HK-2 (cell line): ENCODE measurements at regions not wholly inside any gene's neighbourhood (a gene's known extent, or its start where the extent isn't known, plus 50 kb on each side); places are given as distances from the start of the nearest gene placed in this dataset.
"Not testable (repeated sequence)": the region's sequence is repeated elsewhere in the genome, so short reads cannot be mapped to it uniquely, and the experiment has no call there.

ENCODE experiments used
- DNase-seq: peaks from one replicate; pipeline ENCODE4 v3.0.0-alpha.2; 2018; ENCODE audit not compliant: unreplicated experiment

DNA sequence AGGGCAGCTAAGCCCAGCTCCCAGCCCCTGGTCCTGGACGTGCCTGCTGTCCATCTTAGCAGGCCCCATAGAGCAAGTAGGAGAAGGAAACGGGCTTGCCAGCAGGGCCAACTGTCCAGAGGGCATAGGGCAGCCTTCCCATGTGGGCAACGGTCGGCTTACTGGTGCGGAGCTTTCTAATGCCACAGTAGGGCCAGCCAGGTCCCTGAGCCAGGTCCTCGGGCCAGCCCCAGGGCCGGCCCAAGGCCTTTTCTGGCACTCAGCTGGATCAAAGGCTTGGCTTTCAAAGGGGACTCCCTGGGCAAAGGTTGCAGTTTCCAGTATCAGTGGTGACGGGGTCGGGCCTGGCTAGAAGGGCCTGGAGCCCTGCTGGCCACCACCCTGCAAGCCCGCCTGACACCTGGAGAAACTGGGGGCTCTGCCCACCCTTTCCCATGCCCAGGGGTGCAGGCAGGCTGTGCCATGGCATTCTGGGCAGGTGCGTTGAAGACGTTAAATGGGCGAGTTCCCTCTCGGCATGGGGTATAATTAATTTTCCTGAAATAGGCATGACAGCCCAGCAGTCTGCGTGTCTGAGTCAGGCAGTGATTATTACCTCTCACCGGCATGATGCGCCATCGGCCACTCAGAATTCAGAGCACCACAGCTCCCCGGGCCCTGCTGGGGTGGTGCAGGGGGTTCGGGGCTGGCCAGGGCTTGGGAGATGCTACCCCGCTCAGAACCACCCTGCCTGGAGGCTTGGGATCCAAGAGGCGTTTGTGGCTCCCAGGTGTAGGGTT, 4387.3 kb upstream of the TPTE start:
- DNase-seq = not testable (repeated sequence)

DNA sequence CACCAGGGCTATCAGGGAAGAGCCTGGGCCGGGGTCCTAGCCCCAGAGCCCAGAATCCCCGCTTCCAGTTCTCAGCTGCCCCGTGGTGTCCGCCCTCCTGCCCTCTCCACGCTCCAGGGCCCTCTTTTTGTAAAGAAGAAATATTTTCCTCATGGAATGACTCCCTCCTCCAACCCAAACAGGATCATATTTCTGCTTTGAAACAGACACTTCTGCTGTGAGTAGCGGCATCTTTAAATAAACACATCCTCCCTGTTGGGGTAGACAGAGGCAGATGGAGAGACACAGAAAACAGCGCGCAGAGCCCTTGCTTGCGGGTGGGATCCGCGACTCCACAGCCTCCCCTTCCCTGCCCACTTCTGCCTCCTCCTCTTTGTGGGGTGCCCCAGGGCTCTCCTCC, 4384.7 kb upstream of the TPTE start:
- DNase-seq = not testable (repeated sequence)

DNA sequence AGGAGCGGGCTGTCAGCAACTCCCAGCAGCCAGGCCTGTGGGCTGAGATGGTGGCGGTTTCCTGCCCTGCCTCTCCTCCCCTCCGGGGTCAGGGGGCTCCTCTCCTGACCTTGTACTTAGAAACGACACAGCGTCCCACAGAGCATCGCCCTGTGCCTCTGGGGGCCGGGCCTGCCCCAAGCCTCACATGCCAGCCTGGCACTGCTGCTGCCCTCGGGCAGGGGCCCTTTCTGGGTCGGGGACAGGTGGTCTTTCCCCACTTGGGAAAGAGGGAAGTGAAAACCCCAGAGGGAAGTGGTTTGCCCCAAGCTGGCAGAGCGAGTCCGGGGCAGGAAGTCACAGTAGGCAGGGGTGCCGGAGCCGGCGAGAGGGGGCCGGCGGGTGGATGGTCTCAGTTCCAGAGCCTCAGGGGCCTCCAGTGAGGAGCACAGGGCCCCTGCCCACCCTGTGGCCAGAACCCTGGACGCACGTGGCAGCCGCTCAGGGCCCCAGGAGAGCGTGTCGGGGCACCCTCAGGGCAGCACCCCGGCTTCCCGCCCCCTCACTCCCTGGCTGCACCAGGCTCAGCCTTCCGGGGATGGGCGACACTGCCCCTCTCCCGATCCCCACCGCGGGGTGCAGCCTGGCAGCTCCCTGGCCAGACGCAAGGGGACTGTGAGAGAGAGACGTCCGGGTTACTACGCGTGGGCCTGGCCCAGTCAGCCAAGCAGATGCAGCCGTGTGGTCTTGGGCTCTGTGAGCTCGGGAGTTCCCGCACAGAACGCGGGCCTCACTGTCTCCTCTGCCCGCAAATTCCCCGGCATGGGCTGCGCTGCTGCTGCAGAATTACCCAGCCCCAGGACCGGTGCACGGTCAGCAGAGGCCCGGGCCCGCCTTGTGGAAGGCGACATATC, 4382.9 kb upstream of the TPTE start:
- DNase-seq = not testable (repeated sequence)

DNA sequence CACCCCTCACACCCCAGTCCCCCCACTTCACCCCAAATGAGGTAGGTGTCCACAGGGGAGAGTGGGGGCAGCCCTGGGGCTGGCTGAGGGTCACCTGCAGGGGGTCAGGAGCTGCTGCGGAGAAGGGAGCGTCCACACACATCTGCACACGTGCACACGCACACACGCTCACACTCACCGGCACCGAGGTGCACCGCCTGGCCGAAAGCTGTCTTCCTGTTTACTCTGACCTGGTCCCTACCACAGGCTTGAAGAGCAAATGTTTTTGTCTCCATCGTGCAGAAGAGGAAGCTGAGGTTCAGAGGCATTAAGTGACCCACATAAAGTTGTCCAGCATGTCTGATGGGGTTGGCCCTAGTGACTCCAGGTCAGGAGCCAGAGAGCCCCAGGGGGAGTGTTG, 4382.1 kb upstream of the TPTE start:
- not testable (repeated sequence) for DNase-seq

DNA sequence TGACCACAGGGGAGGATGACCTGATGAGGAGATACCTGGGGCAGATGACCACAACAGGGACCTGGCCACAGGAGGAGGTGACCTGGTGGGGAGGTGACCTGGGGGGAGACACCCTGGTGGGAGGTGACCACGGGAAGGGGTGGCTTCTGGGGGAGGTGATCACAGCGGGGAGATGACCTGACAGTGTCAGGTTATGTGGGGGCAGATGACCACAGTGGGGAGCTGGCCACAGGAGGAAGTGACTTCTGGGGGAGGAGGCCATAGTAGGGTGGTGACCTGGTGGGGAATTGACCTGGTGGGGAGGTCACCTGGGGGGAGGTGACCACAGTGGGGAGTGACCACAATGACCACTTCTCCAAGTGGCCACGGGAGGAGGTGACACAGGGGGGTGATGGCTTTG, 4381.5 kb upstream of the TPTE start:
- not testable (repeated sequence) for DNase-seq

DNA sequence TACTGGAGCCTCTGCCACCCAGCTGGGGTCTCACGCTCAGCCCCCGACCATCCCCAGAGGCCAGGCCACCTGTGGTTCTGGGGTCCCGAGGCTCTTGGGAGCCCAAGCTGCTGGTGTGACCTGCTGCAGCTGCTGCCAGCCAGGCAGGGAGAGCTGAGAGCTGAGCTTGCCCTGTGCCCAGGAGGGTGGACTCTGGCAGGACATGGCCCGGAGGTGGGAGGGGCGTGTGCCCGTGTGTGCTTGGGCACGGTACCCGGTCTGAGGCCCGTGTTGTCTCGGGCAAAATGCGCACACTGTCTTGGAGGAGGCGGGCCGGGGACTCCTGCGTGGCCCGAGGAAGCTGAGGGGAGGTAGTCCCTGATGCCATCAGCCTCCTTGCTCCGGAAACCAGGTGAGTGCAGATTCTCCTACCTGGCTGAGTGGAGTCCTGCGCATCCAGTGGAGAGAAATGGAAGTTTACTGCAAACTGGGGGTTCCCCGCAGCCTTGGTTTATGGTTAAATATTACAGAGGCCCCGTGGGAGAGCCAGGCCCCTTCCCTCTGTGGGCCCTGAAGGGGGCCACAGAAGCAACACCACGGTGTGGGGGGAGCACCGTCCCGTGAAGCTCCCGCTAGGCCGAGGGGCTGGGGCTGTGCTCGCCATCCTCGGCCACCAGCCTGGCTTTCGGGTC, 4380.8 kb upstream of the TPTE start:
- not testable (repeated sequence) for DNase-seq

DNA sequence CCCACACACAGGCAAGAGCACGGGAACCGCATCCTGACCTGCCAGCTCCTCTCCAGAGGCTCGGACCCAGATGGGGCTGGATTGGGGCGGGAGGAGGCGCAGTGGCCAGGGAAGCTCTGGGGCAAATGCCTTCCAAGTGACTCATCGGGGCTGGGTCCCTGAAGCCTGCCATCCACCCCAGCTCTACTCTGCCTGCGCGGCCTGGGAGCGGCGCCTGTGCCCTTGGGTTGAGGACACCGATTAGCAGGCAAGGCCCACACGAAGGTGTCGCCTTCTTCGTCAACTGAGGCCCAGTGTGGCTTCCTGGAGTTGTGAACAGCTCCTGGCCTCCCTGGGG, 4380.3 kb upstream of the TPTE start:
- DNase-seq = not testable (repeated sequence)

DNA sequence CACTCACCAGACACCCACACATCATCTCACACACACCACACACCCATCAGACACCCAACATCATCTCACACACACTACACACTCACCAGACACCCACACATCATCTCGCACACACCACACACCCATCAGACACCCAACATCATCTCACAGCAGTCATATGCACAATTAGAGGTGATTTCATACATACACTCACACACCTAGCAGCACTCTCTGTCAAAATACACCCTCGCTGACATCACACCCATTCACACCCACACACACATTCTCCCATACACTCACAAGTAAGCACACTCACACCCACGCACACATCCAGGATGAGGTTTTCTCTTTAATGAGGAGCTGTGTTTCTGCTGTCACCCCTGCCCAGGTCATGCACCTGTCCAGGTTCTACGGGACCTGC, 4368.2 kb upstream of the TPTE start:
- not testable (repeated sequence) for DNase-seq

DNA sequence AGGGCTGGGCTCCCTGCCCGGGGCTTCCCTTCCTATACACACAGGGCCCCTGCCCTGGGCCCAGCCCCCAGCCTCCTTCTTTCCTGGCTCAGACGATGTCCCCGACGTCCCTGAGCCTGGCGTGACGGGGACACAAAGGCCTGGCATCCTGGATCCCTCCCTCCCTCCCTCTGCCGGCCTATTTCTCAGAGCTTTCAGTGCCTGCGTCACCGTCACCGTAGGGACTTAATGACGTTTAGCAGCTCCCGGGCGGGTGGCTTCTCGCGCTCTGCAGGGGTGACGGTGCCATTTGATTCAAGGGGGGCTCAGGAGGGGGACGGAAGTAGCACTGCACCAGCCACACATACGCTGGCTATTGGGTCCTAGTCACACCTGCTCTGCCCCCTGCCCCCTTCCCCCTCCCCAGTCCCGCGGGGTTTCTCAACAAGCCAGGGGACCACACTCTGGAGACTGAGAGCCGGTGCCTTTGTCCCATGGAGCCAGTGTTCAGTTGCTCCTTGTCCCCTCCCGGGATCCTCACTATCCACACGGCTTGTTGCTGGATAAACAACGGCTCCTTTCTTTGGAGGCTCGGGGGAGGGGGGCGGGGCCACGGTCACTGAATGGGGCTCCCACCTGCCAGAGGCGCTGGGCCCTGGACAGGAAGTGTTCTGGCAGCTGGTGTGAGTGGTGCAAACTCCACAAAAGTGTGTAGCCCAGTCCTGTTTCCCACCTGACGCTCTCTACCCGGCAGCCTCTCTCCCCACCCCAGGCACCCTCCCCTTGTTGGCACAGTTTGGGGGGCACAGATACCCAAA, 4366.7 kb upstream of the TPTE start:
- DNase-seq = not testable (repeated sequence)

DNA sequence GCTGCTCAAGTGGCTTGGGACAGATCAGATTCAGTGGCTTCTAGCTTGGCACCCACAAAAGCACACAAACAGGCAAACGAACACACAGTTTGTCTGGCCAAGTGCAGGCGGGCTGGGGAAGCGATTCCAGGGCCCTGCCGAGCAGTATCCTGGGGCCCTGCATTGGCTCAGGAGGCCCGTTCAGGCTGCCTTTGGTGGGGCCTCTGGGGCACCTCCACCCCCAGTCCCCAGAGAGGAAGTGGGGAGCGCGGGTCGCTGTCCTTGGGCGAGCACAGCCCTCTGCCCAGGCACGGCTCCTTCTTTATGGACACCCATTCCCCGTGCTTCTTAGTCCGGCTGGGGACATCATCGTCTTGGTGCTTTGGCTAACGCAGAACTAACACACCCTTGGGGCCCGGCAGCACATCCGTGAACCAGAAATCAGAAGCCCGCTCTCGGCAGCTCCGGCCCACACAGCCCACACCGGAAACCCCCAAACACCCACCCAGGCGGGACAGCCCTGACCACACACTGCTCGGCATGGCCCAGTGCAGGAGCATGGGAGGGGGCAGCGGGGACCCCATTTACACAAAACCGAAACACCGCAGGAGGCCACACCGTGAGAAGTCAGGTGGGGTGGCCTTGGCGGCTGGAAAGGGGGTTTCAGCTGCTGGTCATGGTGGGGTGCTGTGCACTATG, 4364.5 kb upstream of the TPTE start:
- DNase-seq = not testable (repeated sequence)

DNA sequence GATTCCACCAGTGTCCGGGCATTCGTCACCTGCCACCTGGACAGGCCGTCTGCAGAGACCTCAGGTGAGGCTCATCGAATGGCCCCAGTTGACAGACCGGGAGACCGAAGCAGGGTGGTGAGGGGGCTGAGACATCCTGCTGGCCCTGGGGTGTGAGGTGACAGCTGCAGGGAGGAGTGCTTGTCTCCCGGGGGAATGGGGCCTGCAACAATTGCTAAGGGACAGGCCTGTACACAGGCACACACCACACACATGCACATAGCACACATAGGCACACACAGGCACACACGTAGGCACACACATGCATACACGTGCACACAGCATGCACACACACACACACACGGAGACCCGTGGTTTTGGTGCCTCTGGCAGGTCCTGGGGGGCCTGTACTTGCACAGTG, 4363.9 kb upstream of the TPTE start:
- not testable (repeated sequence) for DNase-seq

DNA sequence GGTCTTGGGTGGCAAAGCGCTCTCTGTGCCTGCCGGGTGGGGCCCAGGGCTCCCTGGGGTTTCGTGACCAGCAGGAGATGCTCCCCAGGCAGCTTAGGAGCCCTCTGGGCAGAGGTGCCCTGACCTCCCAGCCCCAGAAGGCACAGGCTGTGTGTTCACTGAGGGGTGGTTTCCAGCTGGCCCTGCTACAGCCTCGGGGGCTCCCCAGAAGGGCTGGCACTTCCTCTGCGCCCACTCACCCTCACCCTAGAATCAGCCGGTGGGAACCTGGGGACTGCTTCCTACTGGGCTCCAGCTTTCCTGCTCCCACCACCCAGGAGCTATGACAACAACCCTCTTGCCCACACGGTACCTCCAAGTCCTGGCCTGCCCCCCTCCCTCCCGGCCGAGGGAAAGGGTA, 4363.2 kb upstream of the TPTE start:
- not testable (repeated sequence) for DNase-seq
